Activated naive CD4-positive, alpha-beta T cell (primary cell): ENCODE measurements at regions not wholly inside any gene's neighbourhood (a gene's known extent, or its start where the extent isn't known, plus 50 kb on each side); places are given as distances from the start of the nearest gene placed in this dataset.
"Not testable (repeated sequence)": the region's sequence is repeated elsewhere in the genome, so short reads cannot be mapped to it uniquely, and the experiment has no call there.

Experiments used
- DNase-seq, 4 experiments: peaks; one replicate each; lab custom pipeline; 2025; lab: John Stamatoyannopoulos, UW

DNA sequence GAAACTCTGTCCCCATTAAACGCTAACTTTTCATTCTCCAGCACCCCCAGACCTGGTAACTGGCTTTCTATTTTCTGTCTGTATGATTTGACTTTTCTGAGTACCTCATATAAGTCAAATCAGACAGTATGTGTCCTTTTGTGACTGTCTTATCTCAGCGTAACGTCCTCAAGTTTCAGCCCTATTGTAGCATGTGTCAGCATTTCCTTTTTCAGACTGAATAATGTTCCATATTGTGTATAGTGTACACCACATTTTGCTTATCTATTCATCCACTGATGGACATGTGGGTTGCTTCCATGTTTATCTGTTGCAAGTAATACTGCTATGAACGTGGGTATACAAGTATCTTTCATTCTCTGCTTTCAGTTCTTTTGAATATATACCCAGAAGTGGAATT, 242.4 kb downstream of the RTP5 start:
- DNase-seq, result not testable (repeated sequence)

DNA sequence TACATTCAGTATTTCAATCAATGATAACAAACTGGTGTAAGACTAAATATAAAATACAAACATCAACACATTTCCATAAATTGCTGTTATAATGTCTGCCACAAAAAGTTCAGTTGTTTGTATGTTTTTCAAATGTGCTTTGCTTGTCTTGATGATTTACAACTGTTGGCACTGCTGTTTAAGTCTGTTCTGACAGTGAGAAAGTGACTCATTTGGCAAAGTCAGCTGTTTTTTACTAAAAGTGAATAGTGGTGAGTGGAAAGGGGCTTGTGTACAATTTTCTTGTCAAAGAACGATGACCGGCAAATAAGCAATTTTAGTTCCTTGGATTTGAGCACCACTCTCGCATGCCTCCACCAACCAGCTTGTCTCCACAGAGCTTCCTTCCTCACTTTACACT, 244.0 kb downstream of the RTP5 start:
- not testable (repeated sequence) for DNase-seq

GRCh38 chr2:242116676-242117075, 247.1 kb downstream of the RTP5 start:
- not testable (repeated sequence) for DNase-seq

DNA sequence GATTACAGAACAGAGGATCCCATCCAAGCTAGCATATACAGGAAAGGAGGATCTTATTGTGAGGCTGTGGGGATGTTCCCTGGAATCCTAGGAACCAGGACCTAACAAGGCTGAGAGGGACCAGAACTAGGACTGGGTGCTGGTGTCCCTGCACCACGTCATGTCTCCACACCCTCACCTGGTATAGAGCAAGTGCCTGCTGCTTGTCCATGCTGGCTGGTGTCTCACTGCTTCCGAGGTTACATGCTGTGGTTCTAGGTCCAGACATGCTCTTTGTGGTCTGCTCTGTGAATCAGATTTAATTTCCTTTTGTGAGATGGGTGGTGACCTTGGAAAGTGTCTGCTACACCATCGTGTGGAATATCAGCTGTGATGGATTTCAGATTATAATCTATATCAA, 247.8 kb downstream of the RTP5 start:
- DNase-seq, result not testable (repeated sequence)

DNA sequence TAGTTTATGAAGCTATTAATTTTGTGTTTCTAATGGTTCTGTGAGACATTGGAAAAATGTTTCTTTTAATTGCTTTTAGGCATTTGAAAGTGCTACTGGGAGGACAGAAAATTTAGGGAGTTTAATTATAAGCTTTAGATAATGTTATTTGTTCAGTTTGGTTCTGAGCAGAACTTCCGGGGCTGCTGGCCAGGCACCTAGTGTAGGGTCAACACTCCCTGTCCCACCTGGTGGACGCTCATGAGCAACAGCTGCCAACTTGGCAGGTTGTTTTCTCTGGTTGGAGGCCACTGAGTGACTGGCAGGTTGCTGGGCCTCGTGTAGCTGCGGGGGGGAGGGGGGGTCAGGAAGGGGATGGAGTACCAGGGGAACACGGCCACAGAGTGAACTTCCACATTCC, 250.2 kb downstream of the RTP5 start:
- DNase-seq, result not testable (repeated sequence)

DNA sequence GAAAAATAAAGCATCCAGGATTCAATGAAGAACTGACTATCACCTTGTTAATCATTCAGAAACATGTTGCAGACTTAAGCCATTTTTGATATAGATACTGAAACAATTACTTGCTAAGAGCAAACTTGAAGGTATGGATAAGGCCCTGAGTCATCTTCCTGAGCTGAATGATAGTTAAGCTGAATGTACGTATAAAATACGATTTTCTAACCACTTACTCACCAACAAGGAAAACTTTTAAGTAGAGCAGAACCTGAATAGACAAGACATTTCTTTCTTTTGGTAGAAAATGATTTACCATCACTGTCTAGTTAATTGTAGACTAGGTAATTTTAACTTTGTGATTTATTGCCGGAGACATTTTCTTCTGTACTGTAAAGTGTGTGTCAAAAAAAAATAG, 261.2 kb downstream of the RTP5 start:
- not testable (repeated sequence) for DNase-seq

- not testable (repeated sequence) for DNase-seq
Measured at GRCh38 chr2:242159921-242160320, 290.4 kb downstream of the RTP5 start.

DNA sequence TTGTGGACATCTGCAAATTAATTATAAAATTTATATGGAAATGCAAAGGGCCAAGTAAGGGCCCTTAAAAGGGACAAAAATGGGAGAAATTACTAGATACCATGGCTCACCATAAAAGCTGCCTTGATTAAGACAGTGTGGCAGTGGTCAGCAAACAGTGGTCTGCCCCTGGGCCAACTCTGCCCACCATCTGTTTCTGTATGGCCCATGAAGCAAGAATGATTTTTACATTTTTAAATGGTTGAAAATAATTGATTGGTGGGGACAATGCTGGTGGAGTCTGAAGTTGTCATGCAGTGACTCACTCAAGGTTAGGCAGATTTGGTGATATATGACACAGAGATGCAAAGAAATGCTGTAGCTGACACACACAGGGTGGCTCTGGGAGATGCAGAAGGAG, 295.6 kb downstream of the RTP5 start:
- not testable (repeated sequence) for DNase-seq

GRCh38 chr2:242171290-242171689, 301.8 kb downstream of the RTP5 start:
- not testable (repeated sequence) for DNase-seq
